C4-2B (cell line): ENCODE measurements at regions not wholly inside any gene's neighbourhood (a gene's known extent, or its start where the extent isn't known, plus 50 kb on each side); places are given as distances from the start of the nearest gene placed in this dataset.

ENCODE experiments used
- H3K27ac ChIP-seq: fragments of 450-650 bp; 2 replicates; pipeline ENCODE4 v1.5.1; 2017
- CTCF ChIP-seq: fragments of 450-650 bp; conservative IDR thresholded peaks from 2 replicates; pipeline ENCODE4 v1.5.1; 2017; ENCODE audit warnings: mild to moderate bottlenecking
- ZFX ChIP-seq: fragments of 450-650 bp; IDR thresholded peaks from 2 replicates; pipeline ENCODE4 v1.6.1; 2017

GRCh38 chr1:175841738-175842187, 98.4 kb upstream of the TNR start:
- H3K27ac ChIP-seq = no peak overlapping the region

GRCh38 chr1:175840787-175841186, 97.4 kb upstream of the TNR start:
- H3K27ac ChIP-seq = no peak overlapping the region
- TF ChIP-seq ZFX (no peak), CTCF (no peak)

More at GRCh38 chr1:175841738-175842187, 98.4 kb upstream of the TNR start:
- no peak for TF ChIP-seq ZFX
- no peak for TF ChIP-seq CTCF

- no peak overlapping the region for H3K27ac ChIP-seq
- TF ChIP-seq ZFX (no peak), CTCF (no peak)
Measured at GRCh38 chr1:175839779-175840669, 96.6 kb upstream of the TNR start.

GRCh38 chr1:175834597-175834996, 91.2 kb upstream of the TNR start:
- H3K27ac ChIP-seq = no peak overlapping the region
- TF ChIP-seq CTCF (no peak), ZFX (no peak)

DNA sequence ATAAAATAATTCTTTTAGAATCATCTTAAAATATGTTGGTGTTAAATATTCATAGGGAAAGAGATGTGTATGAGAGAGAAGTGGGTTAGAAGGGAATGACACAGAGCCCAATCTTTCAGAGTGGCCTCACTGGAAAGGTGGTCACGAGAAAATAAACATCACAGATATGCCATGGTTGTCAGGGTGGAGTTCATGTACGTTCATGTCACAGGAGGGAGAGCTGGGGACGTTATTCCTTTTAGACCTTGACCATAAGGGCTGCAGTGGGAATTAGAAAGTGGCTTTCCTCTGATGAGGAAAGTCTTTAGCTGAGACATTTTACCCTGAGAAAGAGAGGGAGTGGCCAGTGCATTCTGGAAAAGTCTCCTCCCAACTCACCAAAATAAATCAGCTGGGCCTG, 90.6 kb upstream of the TNR start:
- H3K27ac ChIP-seq = no peak overlapping the region
- TF ChIP-seq ZFX (no peak), CTCF (no peak)

- H3K27ac ChIP-seq = no peak overlapping the region
- TF ChIP-seq ZFX = no peak
- no peak for TF ChIP-seq CTCF
Measured at GRCh38 chr1:175833502-175833901, 90.1 kb upstream of the TNR start.

DNA sequence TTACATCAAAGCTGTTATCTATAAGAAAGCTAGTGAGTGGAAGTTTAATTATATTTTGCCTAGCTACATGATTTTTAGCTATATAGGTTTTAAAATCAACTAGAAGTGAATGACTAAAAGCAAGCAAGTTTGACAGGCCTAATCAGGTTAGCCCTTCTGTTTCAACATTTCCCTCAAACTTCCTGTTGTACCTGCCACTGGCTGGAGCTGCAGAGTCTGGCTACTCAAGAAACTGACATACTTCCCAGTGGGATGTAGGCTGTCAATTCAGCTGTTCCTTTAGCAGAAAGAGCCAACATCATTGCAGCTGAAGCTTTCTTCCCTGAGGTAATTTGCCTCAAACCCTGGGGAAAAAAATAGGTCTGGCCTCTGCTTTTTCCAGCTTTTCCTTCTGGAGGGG, 87.1 kb upstream of the TNR start:
- TF ChIP-seq CTCF (no peak), ZFX (no peak)
- no peak overlapping the region for H3K27ac ChIP-seq
